Activated CD8-positive, alpha-beta T cell treated with anti-CD3 and anti-CD28 coated beads, Interleukin-2, amount 10 ng/mL, durations not matched to agents 7 days and 5 days (primary cell): ENCODE measurements at regions not wholly inside any gene's neighbourhood (a gene's known extent, or its start where the extent isn't known, plus 50 kb on each side); places are given as distances from the start of the nearest gene placed in this dataset.
A peak's percentile ranks its signal among the peaks of the same experiment; 100 is the strongest.

ENCODE experiments used
- ATAC-seq: fragments of 150-1000 bp; cut with Tn5 transposase; one replicate; pipeline ENCODE4 v1.10.0; 2021; ENCODE audit warnings: moderate library complexity
- CTCF ChIA-PET: fragments of 350-600 bp; sonication (Branson Sonifier 250); formaldehyde crosslinking; loops from one replicate; lab custom pipeline; 2021; ENCODE audit warnings: antibody characterized with exemption; lab: Charles Lee
- POLR2A ChIA-PET: fragments of 350-600 bp; sonication (Branson Sonifier 250); formaldehyde crosslinking; loops from one replicate; lab custom pipeline; 2021; ENCODE audit warnings: antibody characterized with exemption; lab: Charles Lee
- DNase-seq: peaks from one replicate; pipeline ENCODE4 v3.0.0-alpha.2; 2020
- H3K27ac Mint-ChIP-seq: one replicate; pipeline ENCODE4 v1.8.0; 2021; ENCODE audit warnings: mild to moderate bottlenecking, mixed read lengths
- H3K27me3 Mint-ChIP-seq: one replicate; pipeline ENCODE4 v1.8.0; 2021; ENCODE audit warnings: low read depth, mixed read lengths
- H3K36me3 Mint-ChIP-seq: one replicate; pipeline ENCODE4 v1.8.0; 2021; ENCODE audit warnings: low read depth, mixed read lengths
- H3K4me1 Mint-ChIP-seq: one replicate; pipeline ENCODE4 v1.8.0; 2021; ENCODE audit warnings: low read depth, mixed read lengths
- H3K4me3 Mint-ChIP-seq: one replicate; pipeline ENCODE4 v1.8.0; 2021; ENCODE audit warnings: mild to moderate bottlenecking, mixed read lengths
- H3K9me3 Mint-ChIP-seq: one replicate; pipeline ENCODE4 v1.8.0; 2022; ENCODE audit warnings: mixed read lengths; ENCODE audit not compliant: insufficient read depth

GRCh38 chr10:105956550-105956949, 1208.0 kb downstream of the SORCS1 start:
- ChIA-PET POLR2A (no interaction called here), CTCF (no interaction called here)
- Mint-ChIP-seq H3K9me3 (no peaks in the 10 kb centered on the region), H3K4me3 (no peak overlapping the region), H3K27me3 (no peaks in the 10 kb centered on the region), H3K36me3 (no peaks in the 10 kb centered on the region), H3K4me1 (no peaks in the 10 kb centered on the region), H3K27ac (no peak overlapping the region)
- ATAC-seq, result no peak
- no peak for DNase-seq

- Mint-ChIP-seq H3K27ac (no peak overlapping the region), H3K4me3 (no peak overlapping the region), H3K9me3 (no peaks in the 10 kb centered on the region), H3K27me3 (no peaks in the 10 kb centered on the region), H3K36me3 (no peaks in the 10 kb centered on the region), H3K4me1 (no peaks in the 10 kb centered on the region)
- ChIA-PET POLR2A (no interaction called here), CTCF (no interaction called here)
- ATAC-seq, result no peak
- no peak for DNase-seq
Measured at GRCh38 chr10:105953861-105954260, 1210.6 kb downstream of the SORCS1 start.

- ChIA-PET POLR2A (no interaction called here), CTCF (no interaction called here)
- H3K36me3 Mint-ChIP-seq, result no peaks in the 10 kb centered on the region
- ATAC-seq (no peak), DNase-seq (no peak)
- H3K4me3 Mint-ChIP-seq, result no peak overlapping the region
- no peaks in the 10 kb centered on the region for H3K4me1 Mint-ChIP-seq
- no peaks in the 10 kb centered on the region for H3K27me3 Mint-ChIP-seq
- no peak overlapping the region for H3K27ac Mint-ChIP-seq
- no peaks in the 10 kb centered on the region for H3K9me3 Mint-ChIP-seq
Measured at GRCh38 chr10:105953056-105953455, 1211.5 kb downstream of the SORCS1 start.

GRCh38 chr10:105952153-105952552, 1212.4 kb downstream of the SORCS1 start:
- Mint-ChIP-seq H3K4me3 (no peak overlapping the region), H3K4me1 (no peaks in the 10 kb centered on the region), H3K9me3 (no peaks in the 10 kb centered on the region), H3K36me3 (no peaks in the 10 kb centered on the region), H3K27ac (no peak overlapping the region), H3K27me3 (no peaks in the 10 kb centered on the region)
- DNase-seq (no peak), ATAC-seq (no peak)
- ChIA-PET POLR2A (no interaction called here), CTCF (no interaction called here)

- H3K4me1 Mint-ChIP-seq, result no peaks in the 10 kb centered on the region
- ATAC-seq, result peak; percentile 49
- no peaks in the 10 kb centered on the region for H3K9me3 Mint-ChIP-seq
- ChIA-PET CTCF (interaction anchor here (0.8 to 2.1 kb wide), 3 partner anchors 8 to 23 kb away, joined by 3 to 5 read pairs (median 3); no protein-coding TSS in a partner anchor), POLR2A (no interaction called here)
- H3K36me3 Mint-ChIP-seq, result no peaks in the 10 kb centered on the region
- peak; percentile 33 for DNase-seq
- H3K27me3 Mint-ChIP-seq, result no peaks in the 10 kb centered on the region
- H3K27ac Mint-ChIP-seq, result no peak overlapping the region
- no peak overlapping the region for H3K4me3 Mint-ChIP-seq
Measured at GRCh38 chr10:105950410-105950809, 1214.1 kb downstream of the SORCS1 start.

GRCh38 chr10:105949721-105950120, 1214.8 kb downstream of the SORCS1 start:
- H3K36me3 Mint-ChIP-seq, result no peaks in the 10 kb centered on the region
- DNase-seq (no peak), ATAC-seq (no peak)
- H3K4me3 Mint-ChIP-seq, result no peak overlapping the region
- no peaks in the 10 kb centered on the region for H3K9me3 Mint-ChIP-seq
- ChIA-PET POLR2A (no interaction called here), CTCF (interaction anchor here (0.8 to 2.1 kb wide), 3 partner anchors 8 to 23 kb away, joined by 3 to 5 read pairs (median 3); no protein-coding TSS in a partner anchor)
- no peak overlapping the region for H3K27ac Mint-ChIP-seq
- no peaks in the 10 kb centered on the region for H3K27me3 Mint-ChIP-seq
- no peaks in the 10 kb centered on the region for H3K4me1 Mint-ChIP-seq

GRCh38 chr10:105925045-105925785, 1239.3 kb downstream of the SORCS1 start:
- Mint-ChIP-seq H3K4me3 (no peak overlapping the region), H3K27ac (no peak overlapping the region), H3K36me3 (no peaks in the 10 kb centered on the region), H3K9me3 (peaks cover 11% of the 10 kb centered on the region), H3K4me1 (no peaks in the 10 kb centered on the region), H3K27me3 (no peaks in the 10 kb centered on the region)
- ChIA-PET POLR2A (no interaction called here), CTCF (no interaction called here)
- ATAC-seq (no peak), DNase-seq (no peak)

- H3K4me1 Mint-ChIP-seq, result no peaks in the 10 kb centered on the region
- H3K36me3 Mint-ChIP-seq, result no peaks in the 10 kb centered on the region
- H3K27ac Mint-ChIP-seq, result no peak overlapping the region
- H3K4me3 Mint-ChIP-seq, result no peak overlapping the region
- CTCF ChIA-PET, result no interaction called here
- H3K9me3 Mint-ChIP-seq, result peaks cover 12% of the 10 kb centered on the region
- H3K27me3 Mint-ChIP-seq, result no peaks in the 10 kb centered on the region
- POLR2A ChIA-PET, result no interaction called here
- DNase-seq (no peak), ATAC-seq (no peak)
Measured at GRCh38 chr10:105921348-105921747, 1243.2 kb downstream of the SORCS1 start.

- H3K4me3 Mint-ChIP-seq, result no peak overlapping the region
- H3K27me3 Mint-ChIP-seq, result no peaks in the 10 kb centered on the region
- no peaks in the 10 kb centered on the region for H3K36me3 Mint-ChIP-seq
- POLR2A ChIA-PET, result no interaction called here
- no peak overlapping the region for H3K27ac Mint-ChIP-seq
- H3K9me3 Mint-ChIP-seq, result peaks cover 4% of the 10 kb centered on the region
- ATAC-seq (no peak), DNase-seq (no peak)
- no peaks in the 10 kb centered on the region for H3K4me1 Mint-ChIP-seq
- CTCF ChIA-PET, result no interaction called here
Measured at GRCh38 chr10:105914432-105914831, 1250.1 kb downstream of the SORCS1 start.

GRCh38 chr10:105908701-105909100, 1255.8 kb downstream of the SORCS1 start:
- Mint-ChIP-seq H3K4me1 (no peaks in the 10 kb centered on the region), H3K27ac (no peak overlapping the region), H3K9me3 (no peaks in the 10 kb centered on the region), H3K27me3 (no peaks in the 10 kb centered on the region), H3K4me3 (no peak overlapping the region), H3K36me3 (no peaks in the 10 kb centered on the region)
- ChIA-PET POLR2A (no interaction called here), CTCF (no interaction called here)
- DNase-seq (no peak), ATAC-seq (no peak)

- Mint-ChIP-seq H3K9me3 (peaks cover 1% of the 10 kb centered on the region), H3K27me3 (no peaks in the 10 kb centered on the region), H3K27ac (no peak overlapping the region), H3K4me1 (no peaks in the 10 kb centered on the region), H3K4me3 (no peak overlapping the region), H3K36me3 (no peaks in the 10 kb centered on the region)
- ChIA-PET POLR2A (no interaction called here), CTCF (no interaction called here)
- ATAC-seq, result no peak
- DNase-seq, result no peak
Measured at GRCh38 chr10:105885495-105885894, 1244.4 kb downstream of the SORCS3 start.

- no peak overlapping the region for H3K27ac Mint-ChIP-seq
- ATAC-seq (no peak), DNase-seq (no peak)
- H3K4me3 Mint-ChIP-seq, result no peak overlapping the region
- CTCF ChIA-PET, result no interaction called here
- POLR2A ChIA-PET, result no interaction called here
- no peaks in the 10 kb centered on the region for H3K27me3 Mint-ChIP-seq
- no peaks in the 10 kb centered on the region for H3K36me3 Mint-ChIP-seq
- H3K9me3 Mint-ChIP-seq, result no peaks in the 10 kb centered on the region
- no peaks in the 10 kb centered on the region for H3K4me1 Mint-ChIP-seq
Measured at GRCh38 chr10:105879401-105879800, 1238.3 kb downstream of the SORCS3 start.

- H3K27me3 Mint-ChIP-seq, result no peaks in the 10 kb centered on the region
- peaks cover 3% of the 10 kb centered on the region for H3K9me3 Mint-ChIP-seq
- POLR2A ChIA-PET, result no interaction called here
- H3K4me3 Mint-ChIP-seq, result no peak overlapping the region
- no peaks in the 10 kb centered on the region for H3K4me1 Mint-ChIP-seq
- H3K27ac Mint-ChIP-seq, result no peak overlapping the region
- DNase-seq (no peak), ATAC-seq (no peak)
- CTCF ChIA-PET, result no interaction called here
- H3K36me3 Mint-ChIP-seq, result no peaks in the 10 kb centered on the region
Measured at GRCh38 chr10:105875050-105875449, 1234.0 kb downstream of the SORCS3 start.
